Brain microvascular endothelial cell (primary cell): ENCODE measurements at regions not wholly inside any gene's neighbourhood (a gene's known extent, or its start where the extent isn't known, plus 50 kb on each side); places are given as distances from the start of the nearest gene placed in this dataset.

Experiments used
- DNase-seq: peaks from one replicate; pipeline ENCODE4 v3.0.0-alpha.2; 2020
- H3K27ac ChIP-seq: fragments of 250-450 bp; sonication (Bioruptor Pico); 2 replicates; pipeline ENCODE4 v1.5.1; 2020; ENCODE audit warnings: mild to moderate bottlenecking, moderate library complexity
- H3K27me3 ChIP-seq: fragments of 250-450 bp; sonication (Bioruptor Pico); replicated peaks from 2 replicates; pipeline ENCODE4 v1.5.1; 2020; ENCODE audit warnings: mild to moderate bottlenecking
- H3K36me3 ChIP-seq: fragments of 250-450 bp; sonication (Bioruptor Pico); replicated peaks from 2 replicates; pipeline ENCODE4 v1.5.1; 2020; ENCODE audit warnings: mild to moderate bottlenecking
- H3K4me3 ChIP-seq: 2 replicates; pipeline ENCODE4 v1.5.1; 2011; ENCODE audit warnings: low read depth, mild to moderate bottlenecking, control low read depth, low read length, moderate library complexity
- CTCF ChIP-seq: IDR thresholded peaks from 2 replicates; pipeline ENCODE4 v1.5.1; 2011; ENCODE audit warnings: low read depth, mild to moderate bottlenecking, moderate library complexity, low read length, control low read depth, inconsistent platforms; ENCODE audit errors: missing control alignments
- in situ Hi-C: cut with HindIII; loops from 2 replicates; pipeline ENCODE4 v1.10.0; 2017; ENCODE audit warnings: low sequenced_read_pairs, low pct_ligation_motif_present

- no peak overlapping the region for H3K27ac ChIP-seq
- no peak for DNase-seq
These were observed 118.9 kb upstream of the NXT1 start for GRCh38 chr20:23231561-23232218.

DNA sequence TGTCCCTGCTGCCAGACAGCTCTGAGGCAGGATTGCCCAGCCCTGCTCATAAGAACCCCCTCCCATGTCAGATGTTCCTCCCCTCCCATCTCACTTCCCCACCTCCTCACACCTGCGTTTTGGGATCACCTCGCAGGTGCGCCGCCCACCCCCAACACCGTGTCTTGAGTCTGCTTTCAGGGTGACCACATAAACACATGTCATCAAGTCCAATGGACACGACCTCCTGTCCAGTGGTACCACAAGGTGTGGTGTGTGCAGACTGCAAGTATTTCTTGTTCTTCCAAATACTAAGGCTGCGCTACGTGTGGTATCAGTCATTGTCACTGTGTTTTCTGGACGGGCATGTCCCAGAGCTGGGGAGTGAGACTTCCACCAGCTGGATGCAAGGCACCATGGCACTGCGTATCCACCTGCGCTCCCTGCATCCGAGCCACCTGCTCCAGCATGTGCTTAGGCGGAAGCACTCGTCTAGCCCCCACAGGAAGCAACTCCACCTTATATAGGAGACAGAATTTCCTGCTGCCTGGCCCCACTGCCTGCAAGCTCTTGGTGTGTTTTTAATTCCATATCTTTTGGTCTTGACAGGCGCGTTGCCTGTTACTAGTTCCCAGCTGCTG lies 119.7 kb upstream of the NXT1 start:
- no peak for DNase-seq
- in situ Hi-C loops = no loop called here
- no peaks in the 10 kb centered on the region for H3K27me3 ChIP-seq

More at GRCh38 chr20:23231561-23232218, 118.9 kb upstream of the NXT1 start:
- no peaks in the 10 kb centered on the region for H3K27me3 ChIP-seq
- in situ Hi-C loops = no loop called here
- no peak for TF ChIP-seq CTCF
- no peak overlapping the region for H3K4me3 ChIP-seq
- no peaks in the 10 kb centered on the region for H3K36me3 ChIP-seq

GRCh38 chr20:23229989-23230388 lies 120.6 kb upstream of the NXT1 start:
- in situ Hi-C loops = no loop called here
- TF ChIP-seq CTCF = no peak
- Histone ChIP-seq H3K27ac (no peak overlapping the region), H3K27me3 (no peaks in the 10 kb centered on the region), H3K4me3 (no peak overlapping the region), H3K36me3 (no peaks in the 10 kb centered on the region)
- no peak for DNase-seq

More for the DNA sequence above, 119.7 kb upstream of the NXT1 start:
- Histone ChIP-seq H3K36me3 (no peaks in the 10 kb centered on the region), H3K27ac (no peak overlapping the region), H3K4me3 (no peak overlapping the region)
- no peak for TF ChIP-seq CTCF

- H3K27me3 ChIP-seq = no peaks in the 10 kb centered on the region
- no peak overlapping the region for H3K27ac ChIP-seq
- in situ Hi-C loops = no loop called here
- H3K4me3 ChIP-seq = no peak overlapping the region
- peak; percentile 10 for TF ChIP-seq CTCF
- H3K36me3 ChIP-seq = no peaks in the 10 kb centered on the region
- DNase-seq = peak; percentile 77
These were observed 121.7 kb upstream of the NXT1 start for GRCh38 chr20:23228912-23229311.

GRCh38 chr20:23227976-23228375 lies 122.6 kb upstream of the NXT1 start:
- no peak overlapping the region for H3K27ac ChIP-seq

More at GRCh38 chr20:23227976-23228375, 122.6 kb upstream of the NXT1 start:
- TF ChIP-seq CTCF = no peak
- Histone ChIP-seq H3K4me3 (no peak overlapping the region), H3K36me3 (no peaks in the 10 kb centered on the region), H3K27me3 (no peaks in the 10 kb centered on the region)
- no peak for DNase-seq
- in situ Hi-C loops = no loop called here
